ELR (cell line): ENCODE measurements at regions not wholly inside any gene's neighbourhood (a gene's known extent, or its start where the extent isn't known, plus 50 kb on each side); places are given as distances from the start of the nearest gene placed in this dataset.

Source experiments
- DNase-seq: peaks from one replicate; pipeline ENCODE4 v3.0.0-alpha.2; 2015; ENCODE audit warnings: low read depth

- no peak for DNase-seq
These were observed 108.4 kb upstream of the RASGRP1 start for GRCh38 chr15:38672814-38673670.

GRCh38 chr15:38674448-38674847 is 109.8 kb upstream of the RASGRP1 start:
- DNase-seq = no peak

GRCh38 chr15:38678281-38678680 is 113.7 kb upstream of the RASGRP1 start:
- no peak for DNase-seq

GRCh38 chr15:38680775-38681174 is 116.2 kb upstream of the RASGRP1 start:
- DNase-seq = no peak

- no peak for DNase-seq
These were observed 117.7 kb upstream of the RASGRP1 start for GRCh38 chr15:38682363-38682762.

- no peak for DNase-seq
These were observed 118.2 kb upstream of the RASGRP1 start for GRCh38 chr15:38682861-38683260.

GRCh38 chr15:38683382-38684242 is 119.0 kb upstream of the RASGRP1 start:
- DNase-seq = peak; percentile 57

- no peak for DNase-seq
These were observed 119.9 kb upstream of the RASGRP1 start for GRCh38 chr15:38684440-38685010.

GRCh38 chr15:38685686-38686339 is 121.2 kb upstream of the RASGRP1 start:
- DNase-seq = no peak

- DNase-seq = no peak
These were observed 122.7 kb upstream of the RASGRP1 start for GRCh38 chr15:38687340-38687739.

- DNase-seq = no peak
These were observed 123.3 kb upstream of the RASGRP1 start for GRCh38 chr15:38687775-38688495.

GRCh38 chr15:38688761-38689160 is 124.1 kb upstream of the RASGRP1 start:
- no peak for DNase-seq

GRCh38 chr15:38689522-38689921 is 124.9 kb upstream of the RASGRP1 start:
- DNase-seq = no peak

GRCh38 chr15:38690216-38690615 is 125.6 kb upstream of the RASGRP1 start:
- no peak for DNase-seq

GRCh38 chr15:38690719-38691332 is 126.2 kb upstream of the RASGRP1 start:
- peak; percentile 71 for DNase-seq

- no peak for DNase-seq
These were observed 126.8 kb upstream of the RASGRP1 start for GRCh38 chr15:38691377-38691776.

GRCh38 chr15:38691965-38692788 is 127.6 kb upstream of the RASGRP1 start:
- no peak for DNase-seq

- DNase-seq = no peak
These were observed 128.1 kb upstream of the RASGRP1 start for GRCh38 chr15:38692789-38693062.

- no peak for DNase-seq
These were observed 130.9 kb upstream of the RASGRP1 start for GRCh38 chr15:38695249-38696108.
